ENCODE measurements at regions not wholly inside any gene's neighbourhood (a gene's known extent, or its start where the extent isn't known, plus 50 kb on each side); places are given as distances from the start of the nearest gene placed in this dataset.
"Not testable (repeated sequence)": the region's sequence is repeated elsewhere in the genome, so short reads cannot be mapped to it uniquely, and the experiment has no call there.

DNA sequence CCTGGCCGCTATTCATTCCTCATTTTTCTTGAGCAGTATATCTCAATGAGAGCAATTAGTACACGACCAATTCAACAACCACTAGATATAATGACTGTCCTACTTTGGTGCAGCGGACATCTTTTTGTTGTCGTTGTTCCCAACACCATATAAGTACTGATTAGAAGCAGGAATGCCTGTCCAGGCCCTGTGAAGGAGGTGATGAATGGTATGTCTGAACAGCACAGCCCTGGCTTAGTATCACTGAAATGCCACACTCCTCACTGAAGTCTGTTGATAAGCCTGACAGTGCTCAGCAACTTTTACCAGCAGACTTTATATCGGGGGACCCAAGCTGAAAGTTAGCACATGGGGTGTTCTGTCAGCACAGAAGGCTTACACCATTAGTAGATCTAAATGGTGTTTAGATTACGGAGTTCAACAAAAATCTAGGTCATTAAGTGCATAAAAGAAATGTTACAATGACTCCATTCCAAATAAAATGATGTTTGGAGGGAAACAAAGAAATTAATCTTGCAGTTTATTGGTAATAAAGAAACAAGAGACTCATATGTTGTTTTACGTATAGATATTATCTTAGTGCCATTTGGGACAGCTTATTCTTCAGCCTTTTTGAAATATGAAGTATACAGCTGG is 228.3 kb upstream of the TTC29 start:
- DNase-seq = no peak

DNA sequence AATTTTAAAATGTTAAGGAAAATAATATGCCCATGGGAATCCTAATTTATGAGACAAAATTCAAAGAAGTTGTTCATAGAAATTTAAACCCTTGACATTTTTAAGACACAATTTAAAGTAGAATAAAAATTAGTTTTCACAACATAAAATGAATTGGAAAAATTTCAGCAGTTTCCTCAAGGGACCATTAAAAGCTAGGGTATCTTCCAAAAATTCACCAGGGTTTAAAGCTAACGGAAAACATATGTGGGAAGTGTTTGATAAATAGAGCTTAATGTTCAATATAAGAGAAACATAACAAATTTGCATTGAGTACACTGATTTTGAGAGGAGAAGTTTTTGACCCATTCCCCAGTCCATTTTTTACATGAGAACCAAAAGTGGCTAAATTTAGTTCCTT is 228.9 kb upstream of the TTC29 start:
- DNase-seq = no peak

DNA sequence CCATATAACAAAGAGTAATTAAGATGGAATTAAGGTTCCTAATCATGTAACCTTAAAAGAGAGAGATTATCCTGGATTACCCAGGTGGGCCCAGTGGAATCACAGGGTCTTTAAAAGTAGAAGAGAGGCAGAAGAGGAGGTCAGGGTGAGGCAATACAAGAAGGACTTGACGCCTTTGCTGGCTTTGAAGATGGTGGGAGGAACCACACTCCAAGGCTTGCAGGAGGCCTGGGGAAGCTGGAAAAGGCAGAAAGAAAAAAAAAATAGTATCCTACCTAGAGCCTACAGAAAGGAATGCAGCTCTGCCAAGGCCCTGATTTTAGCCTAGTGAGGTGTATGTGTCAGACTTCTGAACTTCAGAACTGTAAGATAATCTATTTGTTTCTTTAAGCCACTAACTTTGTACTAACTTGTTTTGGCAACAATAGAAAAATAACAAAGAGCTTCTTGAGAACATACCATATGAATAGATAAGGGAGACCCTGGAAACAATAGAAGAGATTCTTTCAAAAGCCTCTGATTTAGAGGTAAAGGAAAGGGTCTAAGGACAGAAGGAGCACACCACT is 229.9 kb upstream of the TTC29 start:
- DNase-seq = no peak

DNA sequence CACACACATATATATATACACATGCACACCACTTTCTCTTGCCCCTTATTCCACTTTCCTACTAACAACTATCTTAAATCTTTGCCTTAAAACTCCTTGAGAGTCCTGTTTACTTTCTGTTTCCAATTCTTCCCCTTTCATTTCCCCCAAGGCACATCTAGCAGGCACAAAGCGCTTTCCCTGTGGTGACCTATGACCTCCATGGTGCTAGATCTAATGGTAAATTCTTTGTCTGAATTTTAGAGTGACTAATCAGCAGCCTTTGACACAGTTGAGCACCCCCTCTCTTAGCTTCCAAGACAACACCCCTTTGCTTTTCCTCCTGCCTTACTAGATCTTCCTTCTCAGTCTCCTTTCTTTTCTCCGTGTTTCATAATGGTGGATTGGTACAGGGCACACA is 236.4 kb upstream of the TTC29 start:
- DNase-seq = no peak

DNA sequence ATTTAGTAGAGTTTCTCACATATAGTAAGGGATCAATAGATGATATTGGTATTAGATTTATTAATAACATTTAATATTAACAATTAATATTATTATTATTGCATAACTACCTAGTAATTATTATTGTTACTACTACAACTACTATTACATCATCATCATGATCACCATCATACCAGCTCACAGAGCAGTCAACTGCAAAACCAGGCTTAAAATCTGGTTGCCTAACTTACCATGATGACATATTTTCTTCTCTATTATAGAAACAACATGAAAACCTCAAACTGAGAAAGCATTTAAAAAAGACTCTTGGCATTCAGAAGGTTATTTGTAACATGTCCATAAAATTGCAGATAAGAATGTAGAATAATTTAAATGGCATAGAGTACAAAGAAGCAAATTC is 247.0 kb upstream of the TTC29 start:
- DNase-seq = no peak

DNA sequence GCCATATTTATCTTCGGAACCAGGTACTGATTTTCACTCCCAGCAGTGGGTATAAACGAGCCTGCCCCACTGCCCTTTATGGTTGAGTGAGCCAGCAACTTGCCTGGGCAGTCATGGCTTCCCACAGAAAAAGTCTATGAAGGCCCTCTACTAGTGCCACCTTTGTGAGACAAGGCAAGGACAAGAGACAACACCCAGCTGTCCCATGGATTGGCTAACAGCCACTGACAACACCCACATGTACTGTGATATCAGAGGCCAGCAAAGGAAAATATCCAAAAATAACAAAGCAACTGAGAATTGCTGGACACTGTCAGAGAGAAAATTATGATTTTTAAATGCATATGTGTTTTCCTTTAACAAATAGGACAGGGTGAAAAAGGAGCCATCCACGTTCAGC is 248.4 kb upstream of the TTC29 start:
- DNase-seq = no peak

DNA sequence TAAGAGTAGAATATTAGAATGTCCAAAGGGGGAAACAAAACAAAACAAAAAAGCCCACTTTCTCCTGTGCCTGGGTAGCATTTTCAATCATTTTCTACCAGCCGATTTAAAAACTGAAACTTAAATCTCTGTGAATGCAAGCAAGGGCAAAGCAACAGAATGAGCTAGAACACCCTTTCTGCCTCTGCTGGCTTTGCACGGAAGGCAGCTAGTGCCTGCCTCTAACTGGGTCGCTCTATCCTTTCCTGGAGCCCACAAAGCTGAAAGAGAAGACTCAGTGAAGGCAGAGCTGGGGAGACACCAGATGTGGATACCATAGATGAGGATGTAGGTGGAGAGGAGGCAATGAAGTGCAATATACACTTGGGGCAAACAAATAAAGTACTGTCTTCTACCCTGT is 248.9 kb upstream of the TTC29 start:
- no peak for DNase-seq

DNA sequence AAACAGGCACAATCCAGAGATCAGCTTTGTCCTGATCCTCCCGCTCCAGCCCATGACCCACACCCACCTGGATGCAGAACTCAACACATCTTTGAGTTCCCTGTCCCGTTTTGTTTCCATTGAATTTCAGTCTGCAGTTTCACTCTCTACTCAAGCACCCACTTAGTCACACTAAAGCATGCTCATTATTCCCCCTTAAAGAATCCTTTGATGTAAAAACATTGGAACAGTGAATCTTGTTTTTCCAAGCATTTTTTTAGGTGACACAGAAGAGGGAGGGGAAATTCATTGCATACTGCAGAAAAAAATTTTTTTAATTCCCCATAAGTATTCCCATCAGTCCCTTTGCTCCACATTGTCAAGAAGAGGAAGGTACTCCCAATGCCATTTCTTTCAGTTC is 249.7 kb upstream of the TTC29 start:
- DNase-seq = no peak

DNA sequence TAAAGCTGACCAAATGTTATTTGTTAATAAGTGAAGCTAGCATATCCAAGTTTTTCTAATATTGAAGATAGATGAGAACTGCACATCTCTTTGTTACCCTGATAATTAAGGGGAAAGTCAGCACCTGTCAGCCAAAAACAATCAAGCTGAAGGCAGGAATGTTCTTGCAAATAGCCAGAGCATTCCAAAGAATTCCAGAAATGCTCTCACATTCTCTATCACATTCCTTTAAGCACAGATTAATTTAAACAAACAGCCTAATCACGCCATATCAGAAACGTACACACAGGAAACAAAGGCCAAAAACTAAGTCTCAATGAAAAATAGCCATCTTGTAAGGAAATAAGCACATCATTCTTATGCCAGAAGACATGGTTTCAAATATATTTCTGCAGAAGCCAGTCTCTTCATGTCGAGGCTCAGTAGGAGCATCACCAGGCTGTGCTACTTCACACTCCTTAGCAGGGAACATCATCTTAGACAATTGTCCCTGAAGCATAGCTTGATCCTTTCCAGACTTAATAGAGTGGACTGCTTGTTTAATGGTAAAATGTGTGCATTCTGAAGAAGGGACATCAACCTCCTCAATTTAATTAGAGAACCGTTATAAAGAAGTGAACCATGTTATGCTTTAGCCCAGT is 252.9 kb upstream of the TTC29 start:
- DNase-seq = no peak

DNA sequence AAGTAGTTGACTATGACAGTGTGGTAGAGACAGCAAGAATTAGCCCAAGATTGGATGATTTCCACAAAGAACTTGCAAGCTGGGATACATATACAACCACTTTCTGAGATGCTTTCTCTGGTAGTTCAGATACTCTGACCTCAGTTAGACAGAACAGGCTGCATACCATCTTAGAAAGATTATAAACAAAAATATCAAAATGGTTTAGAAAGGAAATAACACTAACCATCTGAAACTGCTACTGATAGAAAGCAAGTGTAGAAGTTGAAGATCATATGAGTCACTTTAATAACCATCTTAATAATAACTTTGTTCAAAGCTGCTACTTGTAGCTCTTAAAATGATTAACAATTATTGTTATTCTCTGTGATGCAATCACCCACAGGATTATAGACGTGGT is 255.4 kb upstream of the TTC29 start:
- no peak for DNase-seq

DNA sequence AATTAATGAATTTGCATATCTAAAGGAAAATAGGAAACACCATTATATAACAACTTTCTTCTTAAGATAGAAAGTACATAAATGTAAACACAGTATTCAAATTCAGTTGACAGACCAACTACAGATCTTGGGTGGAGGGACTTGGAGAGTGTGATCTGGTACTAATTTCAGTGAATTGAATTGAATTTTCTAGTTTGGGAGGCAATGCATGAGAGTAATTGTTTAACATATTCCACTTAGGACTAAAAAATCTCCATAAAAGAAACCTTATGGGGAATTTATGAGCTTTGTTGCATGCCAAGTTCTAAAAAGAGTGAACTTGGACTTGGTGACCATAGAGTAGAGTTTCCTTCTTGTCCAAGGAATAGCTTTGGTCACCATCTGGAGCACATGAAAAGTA is 261.1 kb upstream of the TTC29 start:
- DNase-seq = no peak

DNA sequence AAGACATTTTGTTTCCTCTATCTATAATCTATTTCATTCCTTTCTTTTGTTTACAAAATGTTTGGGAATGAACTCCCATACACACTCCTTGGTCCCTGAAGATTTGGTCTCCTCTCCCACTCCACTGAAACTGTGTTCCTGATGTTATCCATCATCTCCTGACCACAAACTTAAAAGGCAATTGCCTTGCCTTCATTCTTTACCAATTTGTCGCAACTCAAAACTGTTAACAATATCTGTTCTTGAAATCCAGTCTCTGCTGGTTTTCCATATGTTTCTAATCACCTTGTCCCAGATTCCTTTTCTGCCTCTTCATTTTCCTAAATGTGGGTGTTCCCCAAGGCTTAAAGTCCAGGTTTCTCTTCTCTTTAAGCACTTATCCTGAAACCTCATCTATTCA is 262.2 kb upstream of the TTC29 start:
- DNase-seq = no peak

DNA sequence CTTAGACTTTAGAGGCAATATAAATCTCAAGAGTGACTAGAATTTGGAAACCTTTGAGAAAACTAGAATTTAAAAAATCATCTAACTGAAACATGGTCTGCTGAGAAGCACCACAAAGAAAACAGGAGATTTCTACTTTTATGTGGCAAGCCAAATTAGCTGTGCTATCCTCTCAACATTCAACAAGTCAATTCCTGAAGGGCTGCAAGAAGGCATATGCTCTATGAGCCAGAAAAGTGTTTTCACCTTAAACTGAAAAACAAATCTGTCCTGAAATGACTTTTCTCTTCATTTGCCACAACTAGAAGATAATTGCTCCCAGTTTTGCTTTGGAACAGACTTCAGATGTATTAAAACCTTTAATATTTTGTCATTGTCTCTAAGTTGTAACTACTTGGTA is 263.2 kb upstream of the EDNRA start:
- no peak for DNase-seq

DNA sequence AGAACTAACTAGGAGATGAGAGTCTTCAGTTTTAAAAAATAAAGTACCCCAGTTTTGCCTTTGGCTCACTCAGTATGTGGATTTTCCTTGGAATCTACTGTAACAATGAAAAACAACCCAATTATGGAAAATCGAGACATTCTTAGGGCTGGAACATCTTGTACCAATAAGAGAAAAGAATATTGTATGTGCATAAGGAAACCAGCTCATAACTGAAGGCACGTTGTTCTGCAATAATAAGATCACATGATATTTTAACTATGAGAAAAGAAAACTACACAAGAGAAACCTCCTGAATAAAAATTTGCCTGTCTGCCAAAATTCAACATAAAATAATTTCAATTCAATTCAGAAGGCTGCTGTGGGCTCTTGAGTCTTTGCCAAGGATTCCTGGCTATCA is 261.8 kb upstream of the EDNRA start:
- DNase-seq = no peak

DNA sequence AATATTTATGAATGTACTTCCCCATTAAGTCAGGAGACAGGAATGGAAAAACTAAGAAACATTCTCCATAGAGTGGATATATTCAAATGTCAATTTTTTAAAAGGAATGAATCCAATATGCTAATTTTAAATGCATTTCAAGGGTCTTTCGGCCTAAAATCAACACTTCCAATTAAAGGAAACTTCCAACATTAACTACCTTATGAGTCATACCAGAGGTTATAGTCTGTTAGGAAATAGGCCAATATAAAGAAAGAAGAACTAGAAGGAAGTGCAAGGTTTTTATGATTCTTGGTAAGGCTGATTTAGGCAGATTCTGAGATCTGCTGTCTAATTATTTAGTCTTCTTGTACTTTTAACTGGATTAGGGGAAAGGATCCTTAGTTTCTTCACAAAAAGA is 260.1 kb upstream of the EDNRA start:
- DNase-seq = no peak

DNA sequence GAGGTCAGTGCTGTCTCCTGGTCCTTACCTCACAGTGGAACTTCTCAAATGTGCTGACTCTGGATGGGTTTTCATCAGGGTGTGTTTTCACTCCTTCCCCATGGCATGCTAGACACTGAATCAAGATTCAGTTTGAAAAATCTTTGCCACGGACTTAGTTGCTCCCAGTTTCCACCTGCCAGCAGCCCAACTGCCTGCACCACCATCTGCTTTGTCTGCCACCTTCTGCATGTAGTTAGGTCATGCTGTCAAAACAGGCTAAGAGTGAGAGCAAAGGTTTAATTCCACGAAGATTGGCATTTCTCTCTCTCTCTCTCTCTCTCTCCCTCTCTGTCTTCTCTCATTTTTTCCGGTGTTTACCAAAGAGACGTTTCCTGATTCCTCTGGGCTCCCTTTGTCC is 258.0 kb upstream of the EDNRA start:
- DNase-seq = no peak

DNA sequence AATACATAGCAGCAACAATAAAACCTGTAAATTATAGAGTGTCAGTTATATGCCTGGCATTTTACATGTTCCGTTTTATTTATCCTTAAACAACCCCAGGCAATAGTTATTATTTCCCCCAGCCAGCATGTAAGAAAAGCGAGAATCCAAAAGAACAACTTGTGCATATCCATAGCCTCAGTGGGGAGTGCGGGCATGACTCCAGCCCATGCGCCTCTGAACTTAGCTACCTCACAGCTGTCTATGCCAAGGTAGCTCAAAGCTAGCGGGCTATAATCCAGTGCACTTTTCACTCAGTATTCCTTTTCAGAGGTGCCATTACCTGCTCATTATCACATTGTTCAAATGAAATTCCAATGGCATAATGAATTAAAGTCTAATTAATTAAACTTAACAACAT is 257.3 kb upstream of the EDNRA start:
- DNase-seq = no peak

DNA sequence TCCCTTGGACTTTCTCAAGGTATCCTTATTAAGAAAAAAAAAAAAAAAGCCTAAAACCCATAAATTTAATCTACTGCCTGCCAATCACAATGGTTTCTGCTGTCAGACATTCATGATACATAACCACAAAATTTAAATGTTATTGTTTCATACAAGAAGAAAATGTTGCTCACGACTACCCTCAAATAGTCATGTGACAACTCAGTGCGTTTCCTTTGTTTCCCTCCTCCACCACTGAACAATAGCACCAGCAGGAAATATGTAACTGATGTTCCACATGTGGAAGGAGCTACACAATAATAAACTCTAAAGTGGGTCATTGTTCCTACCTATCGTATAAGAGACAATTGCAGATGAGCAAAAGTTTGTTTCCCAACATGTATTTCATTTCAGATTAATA is 244.1 kb upstream of the EDNRA start:
- DNase-seq = no peak

DNA sequence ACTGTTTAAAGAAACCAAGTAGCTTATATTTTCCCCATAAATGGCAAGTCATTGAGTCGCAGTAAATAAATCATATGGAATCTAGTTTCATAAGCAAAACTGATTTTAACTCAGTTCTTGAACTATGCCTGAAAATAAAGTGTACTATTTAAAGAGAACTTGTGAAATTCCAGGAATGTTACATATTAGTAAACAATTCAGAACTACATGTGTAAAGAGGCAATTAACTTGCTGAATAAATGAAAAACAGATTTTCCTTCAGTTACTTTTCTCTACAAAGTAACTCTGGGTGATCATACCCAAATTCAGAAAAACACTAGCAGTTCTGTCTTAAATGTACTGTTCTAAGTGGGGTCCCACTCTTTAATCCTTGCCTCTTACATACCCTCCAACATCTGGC is 236.1 kb upstream of the EDNRA start:
- DNase-seq = no peak

DNA sequence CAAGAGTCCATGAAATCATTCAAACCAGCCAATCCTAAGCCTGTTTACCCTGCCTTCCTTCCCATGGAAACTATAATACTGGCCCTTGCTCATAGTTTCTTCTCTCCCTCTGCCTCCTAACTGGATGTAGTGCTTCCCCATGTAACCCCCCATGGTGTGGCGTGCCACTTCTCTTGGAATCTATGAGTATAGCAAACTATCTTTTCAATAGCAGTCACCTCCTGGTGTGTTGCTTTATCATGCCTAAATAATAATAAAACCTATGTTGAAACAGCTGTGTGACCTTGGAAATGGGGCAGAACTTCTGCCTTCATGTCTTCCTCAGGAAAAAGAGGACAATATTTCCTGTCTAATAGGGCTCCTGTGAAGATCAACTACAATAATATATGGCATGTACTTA is 234.8 kb upstream of the EDNRA start:
- no peak for DNase-seq

DNA sequence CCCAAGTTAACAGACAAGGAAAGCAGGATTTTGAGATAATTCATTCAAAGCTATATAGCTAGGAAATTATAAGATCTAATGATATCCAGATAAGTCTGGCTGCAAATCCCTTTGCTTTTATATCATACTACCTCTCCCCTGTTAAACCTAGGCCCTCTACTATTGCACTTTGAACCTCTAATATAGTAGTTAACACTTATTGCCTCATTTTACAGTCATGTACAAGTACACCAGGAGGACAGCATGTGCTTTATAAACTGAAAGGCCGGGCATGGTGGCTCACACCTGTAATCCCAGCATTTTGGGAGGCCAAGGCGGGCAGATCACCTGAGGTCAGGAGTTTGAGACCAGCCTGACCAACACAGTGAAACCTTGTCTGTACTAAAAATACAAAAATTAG is 234.4 kb upstream of the EDNRA start:
- DNase-seq = not testable (repeated sequence)

DNA sequence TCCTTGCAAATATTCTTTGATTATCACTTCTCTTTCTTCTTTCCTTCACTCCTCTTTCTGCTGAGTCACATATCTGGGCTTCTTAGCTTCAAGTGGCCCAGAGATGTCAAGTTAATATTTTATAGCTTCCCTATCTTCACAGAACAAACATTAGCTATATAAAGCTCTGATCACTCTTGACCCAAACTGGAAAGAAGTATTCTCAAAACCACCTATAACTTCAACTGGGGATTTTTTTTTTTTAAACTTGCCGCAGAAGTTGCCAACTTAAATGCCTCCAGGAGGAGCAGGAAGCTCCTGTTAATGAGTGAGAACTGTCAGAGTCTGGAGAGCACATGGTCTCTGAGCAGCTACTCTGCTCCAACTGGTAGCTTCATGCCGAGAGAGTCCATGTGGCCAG is 233.3 kb upstream of the EDNRA start:
- no peak for DNase-seq

DNA sequence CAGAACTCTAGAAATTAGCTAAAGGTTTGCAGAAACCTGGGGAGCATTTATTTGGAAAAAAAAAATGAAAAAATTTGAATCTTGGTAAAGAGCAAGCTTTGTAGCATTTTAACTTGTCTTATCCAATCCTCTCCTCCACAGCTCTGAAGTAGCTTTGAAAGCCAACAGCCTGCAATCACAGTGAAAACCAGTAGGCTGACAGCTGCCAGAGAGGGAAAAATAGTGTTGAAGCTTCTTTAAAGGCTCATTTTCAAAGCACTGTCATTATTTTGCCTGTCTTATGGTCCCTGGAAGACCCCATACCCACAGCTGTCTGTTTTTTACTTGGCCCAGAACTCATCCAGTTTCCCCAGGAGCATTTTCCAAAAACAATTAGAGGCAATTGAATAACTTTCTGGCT is 230.8 kb upstream of the EDNRA start:
- DNase-seq = no peak

DNA sequence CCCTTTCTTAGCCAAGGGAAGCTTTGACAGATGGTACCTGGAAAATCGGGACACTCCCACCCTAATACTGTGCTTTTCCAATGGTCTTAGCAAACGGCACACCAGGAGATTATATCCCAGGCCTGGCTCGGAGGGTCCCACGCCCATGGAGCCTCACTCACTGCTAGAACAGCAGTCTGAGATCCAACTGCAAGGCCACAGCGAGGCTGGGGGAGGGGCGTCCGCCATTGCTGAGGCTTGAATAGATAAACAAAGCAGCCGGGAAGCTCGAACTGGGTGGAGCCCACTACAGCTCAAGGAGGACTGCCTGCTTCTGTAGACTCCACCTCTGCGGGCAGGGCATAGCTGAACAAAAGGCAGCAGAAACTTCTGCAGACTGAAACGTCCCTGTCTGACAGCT is 225.6 kb upstream of the EDNRA start:
- DNase-seq = not testable (repeated sequence)

DNA sequence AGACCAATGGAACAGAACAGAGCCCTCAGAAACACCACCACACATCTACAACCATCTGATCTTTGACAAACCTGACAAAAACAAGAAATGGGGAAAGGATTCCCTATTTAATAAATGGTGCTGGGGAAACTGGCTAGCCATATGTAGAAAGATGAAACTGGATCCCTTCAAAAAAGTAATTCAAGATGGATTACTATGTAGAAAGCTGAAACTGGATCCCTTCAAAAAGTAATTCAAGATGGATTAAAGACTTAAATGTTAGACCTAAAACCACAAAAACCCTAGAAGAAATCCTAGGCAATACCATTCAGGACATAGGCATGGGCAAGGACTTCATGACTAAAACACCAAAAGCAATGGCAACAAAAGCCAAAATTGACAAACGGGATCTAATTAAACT is 221.6 kb upstream of the EDNRA start:
- DNase-seq = not testable (repeated sequence)
